ENCODE measurements at regions not wholly inside any gene's neighbourhood (a gene's known extent, or its start where the extent isn't known, plus 50 kb on each side); places are given as distances from the start of the nearest gene placed in this dataset.

- RAD21 ChIA-PET (ENCODE audit: unreplicated experiment) = no interaction called here
- Histone ChIP-seq H3K27ac (ENCODE audit: control insufficient read depth, insufficient read depth) (no peak overlapping the region), H4K20me1 (ENCODE audit: control insufficient read depth, insufficient read depth) (no peaks in the 10 kb centered on the region), H3K9me3 (replicated peaks; ENCODE audit: control insufficient read depth, insufficient read depth, low read length) (no peaks in the 10 kb centered on the region), H3K9ac (ENCODE audit: control insufficient read depth, insufficient read depth, low read length) (no peak overlapping the region), H3K36me3 (ENCODE audit: control insufficient read depth in 2 of 2, insufficient read depth in 2 of 2, low read length in 1 of 2) (no peaks in the 10 kb centered on the region), H3K4me2 (ENCODE audit: control insufficient read depth, insufficient read depth) (no peak overlapping the region), H3K4me3 (no peak overlapping the region), H3K4me1 (ENCODE audit: control insufficient read depth, insufficient read depth, low read length) (no peaks in the 10 kb centered on the region), H3K27me3 (replicated peaks in 1 of 2; ENCODE audit: control insufficient read depth in 2 of 2, insufficient read depth in 2 of 2, low read length in 1 of 2) (no peaks in the 10 kb centered on the region), H3K79me2 (ENCODE audit: control insufficient read depth, insufficient read depth, low read length) (no peaks in the 10 kb centered on the region), H2AFZ (ENCODE audit: control insufficient read depth, low read depth, low read length) (no peak overlapping the region)
- intact Hi-C loops (cut with micrococcal nuclease; ENCODE audit: unreplicated experiment) (no loop called here), in situ Hi-C loops (cut with MboI) (no loop called here)
- CTCF ChIA-PET = no interaction called here
- POLR2A ChIA-PET = no interaction called here
- DNase-seq (ENCODE audit: low read depth, low spot score) = no peak
- SMC1A ChIA-PET (ENCODE audit: uncharacterized antibody, unreplicated experiment) = interaction anchor here (0.6 to 1.0 kb wide), 2 partner anchors 21 to 513 kb away, joined by 3 to 4 read pairs; no protein-coding TSS in a partner anchor
- FAIRE-seq = no peak
- no peak for ATAC-seq
- TF ChIP-seq ETV6 (conservative IDR thresholded peaks at IDR 0.05 in 1 of 2, IDR thresholded peaks at IDR 0.05 in 1 of 2; ENCODE audit: borderline replicate concordance in 1 of 2, low read depth in 1 of 2) (no peak), NFYB (IDR thresholded peaks at IDR 0.05; ENCODE audit: insufficient read depth, low read depth, low read length) (no peak), MTA3 (IDR thresholded peaks at IDR 0.05; ENCODE audit: borderline replicate concordance, low read length) (no peak), ZNF207 (IDR thresholded peaks at IDR 0.05; ENCODE audit: borderline replicate concordance) (no peak), KAT2A (conservative IDR thresholded peaks at IDR 0.05; ENCODE audit: control insufficient read depth, low read depth, low read length) (no peak), ZNF24 (IDR thresholded peaks at IDR 0.05) (no peak), PBX3 (IDR thresholded peaks at IDR 0.05; ENCODE audit: insufficient replicate concordance, low read depth, low read length) (no peak), FOXM1 (IDR thresholded peaks at IDR 0.05; ENCODE audit: low read depth, low read length) (no peak), BHLHE40 (IDR thresholded peaks at IDR 0.05; ENCODE audit: borderline replicate concordance in 1 of 2, low read depth in 2 of 2, low read length in 1 of 2) (no peak), PRDM15 (CRISPR knock-in tag; IDR thresholded peaks at IDR 0.05) (no peak)
- BruUV-seq (replicated peaks) = no TSS peak
Observed at GRCh38 chr1:73611681-73612080, 586.3 kb downstream of the LRRIQ3 start.
